Endothelial cell of umbilical vein (primary cell): ENCODE measurements at regions not wholly inside any gene's neighbourhood (a gene's known extent, or its start where the extent isn't known, plus 50 kb on each side); places are given as distances from the start of the nearest gene placed in this dataset.

Experiments used
- BruUV-seq: library from RNA; stranded (reverse); fragments of 400-500 nt; replicated peaks from 2 replicates; lab custom pipeline; 2021; lab: Mats Ljungman, UMichigan
- CTCF ChIA-PET: fragments of 300-600, 350-600 bp; sonication (Branson Sonifier 250); formaldehyde crosslinking; loops from one replicate; lab custom pipeline; 2021; ENCODE audit warnings: antibody characterized with exemption, inconsistent platforms; lab: Charles Lee
- POLR2A ChIA-PET: fragments of 300-600, 350-600 bp; sonication (Branson Sonifier 250); formaldehyde crosslinking; loops from one replicate; lab custom pipeline; 2021; ENCODE audit warnings: antibody characterized with exemption, inconsistent platforms; lab: Charles Lee
- DNase-seq: peaks from one replicate; pipeline ENCODE4 v3.0.0-alpha.2; 2011; ENCODE audit warnings: low read depth, low spot score
- FAIRE-seq: peaks from 2 replicates; lab custom pipeline; 2011; peaks lifted over from hg19 to GRCh38; lab: Jason Lieb, UNC
- H2AFZ ChIP-seq: 2 replicates; pipeline ENCODE4 v1.6.0; 2012; ENCODE audit warnings: low read depth, low read length, control low read depth, inconsistent platforms
- H3K27ac ChIP-seq: 2 replicates; pipeline ENCODE4 v1.5.1; 2011; ENCODE audit warnings: low read depth, mild to moderate bottlenecking, control low read depth, low read length, moderate library complexity; ENCODE audit not compliant: insufficient read depth
- H3K27me3 ChIP-seq, 2 experiments: 2 replicates each; pipeline versions ENCODE4 v1.6.0 to v1.6.1; 2011; ENCODE audit warnings: low read length in 2 of 2, mixed read lengths in 1 of 2; ENCODE audit not compliant: control insufficient read depth in 2 of 2, insufficient read depth in 2 of 2
- H3K36me3 ChIP-seq, 2 experiments: 2 replicates in 1 of 2; 3 replicates in 1 of 2; pipeline ENCODE4 v1.5.1; 2011; ENCODE audit warnings: low read length in 2 of 2, mild to moderate bottlenecking in 1 of 2, moderate library complexity in 1 of 2; ENCODE audit not compliant: control insufficient read depth in 2 of 2, insufficient read depth in 2 of 2; ENCODE audit errors: extremely low read depth in 1 of 2
- H3K4me1 ChIP-seq: 3 replicates; pipeline ENCODE4 v1.5.1; 2011; ENCODE audit warnings: mild to moderate bottlenecking, low read length; ENCODE audit not compliant: control insufficient read depth, insufficient read depth; ENCODE audit errors: extremely low read depth
- H3K4me2 ChIP-seq: 2 replicates; pipeline ENCODE4 v1.6.1; 2011; ENCODE audit warnings: low read length, control low read depth, mixed read lengths; ENCODE audit not compliant: insufficient read depth
- H3K4me3 ChIP-seq, 3 experiments: fragments of 200-600 bp in 1 of 3; sonication (generic), shearing (Covaris generic) in 1 of 3; replicated peaks in 1 of 3; 2 replicates each; pipeline ENCODE4 v1.5.1; 2011 to 2016; ENCODE audit warnings: control low read depth in 3 of 3, low read length in 3 of 3, mild to moderate bottlenecking in 2 of 3, inconsistent platforms in 1 of 3, low read depth in 1 of 3, moderate library complexity in 1 of 3; ENCODE audit not compliant: insufficient read depth in 1 of 3
- H3K79me2 ChIP-seq: 2 replicates; pipeline ENCODE4 v1.6.0; 2012; ENCODE audit warnings: low read length, inconsistent platforms; ENCODE audit not compliant: control insufficient read depth, insufficient read depth
- H3K9ac ChIP-seq: replicated peaks from 2 replicates; pipeline ENCODE3; 2011; ENCODE audit warnings: low read length, control low read depth; ENCODE audit not compliant: insufficient read depth; ENCODE audit errors: extremely low read depth
- H3K9me1 ChIP-seq: replicated peaks from 3 replicates; pipeline ENCODE4 v1.6.0; 2011; ENCODE audit warnings: mild to moderate bottlenecking, low read length; ENCODE audit not compliant: control insufficient read depth, insufficient read depth; ENCODE audit errors: extremely low read depth
- H3K9me3 ChIP-seq: replicated peaks from 2 replicates; pipeline ENCODE4 v1.5.1; 2012; ENCODE audit warnings: low read length, inconsistent platforms; ENCODE audit not compliant: control insufficient read depth, insufficient read depth
- H4K20me1 ChIP-seq: replicated peaks from 2 replicates; pipeline ENCODE3; 2011; ENCODE audit warnings: mild to moderate bottlenecking, low read length; ENCODE audit not compliant: control insufficient read depth, insufficient read depth; ENCODE audit errors: extremely low read depth
- EZH2 ChIP-seq: IDR thresholded peaks from 2 replicates; pipeline ENCODE4 v1.6.1; 2012; ENCODE audit warnings: borderline replicate concordance, low read depth, mild to moderate bottlenecking, moderate library complexity, low read length, inconsistent platforms; ENCODE audit not compliant: severe bottlenecking
- FOS ChIP-seq: IDR thresholded peaks from 2 replicates; pipeline ENCODE4 v1.6.1; 2011; ENCODE audit warnings: mild to moderate bottlenecking, low read length, moderate library complexity, borderline replicate concordance; ENCODE audit not compliant: insufficient read depth
- GATA2 ChIP-seq: IDR thresholded peaks from 2 replicates; pipeline ENCODE4 v1.7.0; 2011; ENCODE audit warnings: low read depth, mild to moderate bottlenecking, moderate library complexity, mixed read lengths, low read length; ENCODE audit not compliant: insufficient read length, insufficient read depth
- JUN ChIP-seq: IDR thresholded peaks from 2 replicates; pipeline ENCODE4 v1.6.1; 2011; ENCODE audit warnings: borderline replicate concordance, low read depth; ENCODE audit not compliant: insufficient read length, insufficient read depth
- MYC ChIP-seq: IDR thresholded peaks from one replicate; pipeline ENCODE4 v1.6.1; 2011; ENCODE audit warnings: mild to moderate bottlenecking, low read depth, low read length
- POLR2A ChIP-seq: IDR thresholded peaks from 2 replicates; pipeline ENCODE4 v1.6.1; 2012; ENCODE audit warnings: low read depth, mild to moderate bottlenecking, control low read depth, low read length
- POLR2AphosphoS5 ChIP-seq: IDR thresholded peaks from 2 replicates; pipeline ENCODE4 v1.6.1; 2012; ENCODE audit warnings: low read depth, mild to moderate bottlenecking, control low read depth, low read length, moderate library complexity; ENCODE audit not compliant: insufficient read depth
- dilution Hi-C: fragments of 300-500 bp; cut with MboI; formaldehyde crosslinking; loops from one replicate; pipeline ENCODE4 v1.15.0; 2019; ENCODE audit warnings: low sequenced_read_pairs; ENCODE audit not compliant: extremely low pct_ligation_motif_present
- intact Hi-C: fragments of 100-400 bp; cut with micrococcal nuclease; formaldehyde crosslinking; loops from one replicate; pipeline ENCODE4 v1.10.0; 2022
- TF ChIP-seq, protein P1 (sequence below): IDR thresholded peaks from 2 replicates; pipeline ENCODE4 v1.6.1; 2011; ENCODE audit not compliant: insufficient read depth, insufficient read length
- TF ChIP-seq, protein P2 (sequence below), 2 donors: IDR thresholded peaks; 1 replicate in 1 of 2; 2 replicates in 1 of 2; pipeline ENCODE4 v1.5.1; 2011; ENCODE audit warnings: low read length in 2 of 2, mild to moderate bottlenecking in 2 of 2, moderate library complexity in 2 of 2, control low read depth in 1 of 2, inconsistent platforms in 1 of 2, low read depth in 1 of 2; ENCODE audit not compliant: insufficient read depth in 1 of 2; ENCODE audit errors: extremely low read depth in 1 of 2

DNA sequence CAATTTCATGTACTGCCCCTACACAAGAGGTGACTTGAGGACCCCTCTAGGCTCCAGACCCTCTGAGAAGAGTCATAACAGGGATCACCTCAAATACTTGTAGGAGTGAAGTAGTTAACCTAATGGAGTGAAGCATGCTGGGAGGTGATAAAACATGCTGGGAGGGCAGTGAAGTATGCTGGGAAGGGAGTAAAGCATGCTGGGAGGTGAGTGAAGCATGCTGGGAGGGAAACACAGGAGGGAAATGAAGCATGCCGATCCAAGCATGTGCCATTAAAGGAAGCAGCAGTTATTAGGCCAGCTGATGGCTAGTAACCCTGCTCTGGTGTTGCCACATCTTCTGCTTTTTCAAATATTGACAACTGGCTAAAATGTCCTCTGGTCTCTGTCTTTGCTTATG, 70.7 kb upstream of the TRHDE start:
- Histone ChIP-seq H3K9me3 (peaks cover 2% of the 10 kb centered on the region), H4K20me1 (no peaks in the 10 kb centered on the region), H3K36me3 (no peaks in the 10 kb centered on the region), H2AFZ (no peak overlapping the region), H3K4me1 (no peaks in the 10 kb centered on the region), H3K4me3 (no peak overlapping the region), H3K27me3 (no peaks in the 10 kb centered on the region), H3K9me1 (no peaks in the 10 kb centered on the region), H3K27ac (no peak overlapping the region), H3K9ac (no peak overlapping the region), H3K4me2 (no peak overlapping the region), H3K79me2 (no peaks in the 10 kb centered on the region)
- intact Hi-C loops, result no loop called here
- TF ChIP-seq EZH2 (no peak), JUN (no peak), POLR2A (no peak), MYC (no peak), GATA2 (no peak), FOS (no peak), POLR2AphosphoS5 (no peak)
- TF ChIP-seq, protein P1, sequence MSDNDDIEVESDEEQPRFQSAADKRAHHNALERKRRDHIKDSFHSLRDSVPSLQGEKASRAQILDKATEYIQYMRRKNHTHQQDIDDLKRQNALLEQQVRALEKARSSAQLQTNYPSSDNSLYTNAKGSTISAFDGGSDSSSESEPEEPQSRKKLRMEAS, result no peak
- TF ChIP-seq, protein P2, sequence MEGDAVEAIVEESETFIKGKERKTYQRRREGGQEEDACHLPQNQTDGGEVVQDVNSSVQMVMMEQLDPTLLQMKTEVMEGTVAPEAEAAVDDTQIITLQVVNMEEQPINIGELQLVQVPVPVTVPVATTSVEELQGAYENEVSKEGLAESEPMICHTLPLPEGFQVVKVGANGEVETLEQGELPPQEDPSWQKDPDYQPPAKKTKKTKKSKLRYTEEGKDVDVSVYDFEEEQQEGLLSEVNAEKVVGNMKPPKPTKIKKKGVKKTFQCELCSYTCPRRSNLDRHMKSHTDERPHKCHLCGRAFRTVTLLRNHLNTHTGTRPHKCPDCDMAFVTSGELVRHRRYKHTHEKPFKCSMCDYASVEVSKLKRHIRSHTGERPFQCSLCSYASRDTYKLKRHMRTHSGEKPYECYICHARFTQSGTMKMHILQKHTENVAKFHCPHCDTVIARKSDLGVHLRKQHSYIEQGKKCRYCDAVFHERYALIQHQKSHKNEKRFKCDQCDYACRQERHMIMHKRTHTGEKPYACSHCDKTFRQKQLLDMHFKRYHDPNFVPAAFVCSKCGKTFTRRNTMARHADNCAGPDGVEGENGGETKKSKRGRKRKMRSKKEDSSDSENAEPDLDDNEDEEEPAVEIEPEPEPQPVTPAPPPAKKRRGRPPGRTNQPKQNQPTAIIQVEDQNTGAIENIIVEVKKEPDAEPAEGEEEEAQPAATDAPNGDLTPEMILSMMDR (IDR thresholded peaks at IDR 0.05; ENCODE audit: extremely low read depth in 1 of 2, insufficient read depth in 1 of 2, low read depth in 1 of 2, low read length in 2 of 2), result no peak
- BruUV-seq, result no TSS peak
- ChIA-PET CTCF (no interaction called here), POLR2A (no interaction called here)
- FAIRE-seq, result no peak
- no peak for DNase-seq
- dilution Hi-C loops, result no loop called here
